ENCODE measurements at regions not wholly inside any gene's neighbourhood (a gene's known extent, or its start where the extent isn't known, plus 50 kb on each side); places are given as distances from the start of the nearest gene placed in this dataset.

DNA sequence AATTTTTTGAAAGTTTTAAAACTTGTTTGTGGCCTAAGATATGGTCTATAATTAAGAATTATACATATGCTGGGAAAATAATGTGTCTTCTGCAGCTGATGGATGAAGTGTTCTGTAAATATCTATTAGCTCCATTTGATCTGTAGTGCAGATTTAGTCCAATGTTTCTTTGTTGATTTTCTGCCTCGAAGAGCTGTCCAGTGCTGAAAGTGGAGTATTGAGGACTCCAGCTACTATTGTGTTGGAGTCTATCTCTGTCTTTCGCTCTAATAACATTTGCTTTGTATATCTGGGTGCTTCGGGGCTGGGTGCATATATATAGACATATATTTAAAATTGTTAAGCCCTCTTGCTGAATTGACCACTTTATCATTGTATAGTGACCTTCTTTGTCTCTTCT, 2127.3 kb downstream of the PCDH7 start:
- TF ChIP-seq YY1 (IDR thresholded peaks at IDR 0.05; ENCODE audit: insufficient read depth, insufficient read length) (no peak), SUZ12 (IDR thresholded peaks at IDR 0.05; ENCODE audit: extremely low read depth, insufficient read depth, insufficient read length) (no peak)

Measured in NT2/D1 (cell line).